NCI-H748 treated with DMSO at 0.1 percent for 48 hours (cell line): ENCODE measurements at regions not wholly inside any gene's neighbourhood (a gene's known extent, or its start where the extent isn't known, plus 50 kb on each side); places are given as distances from the start of the nearest gene placed in this dataset.

ENCODE experiments used
- DNase-seq: peaks from one replicate; lab custom pipeline; 2025; lab: John Stamatoyannopoulos, UW

GRCh38 chr2:133839677-133840076, 271.4 kb upstream of the NCKAP5 start:
- no peak for DNase-seq

GRCh38 chr2:133840761-133841160, 272.5 kb upstream of the NCKAP5 start:
- no peak for DNase-seq

DNA sequence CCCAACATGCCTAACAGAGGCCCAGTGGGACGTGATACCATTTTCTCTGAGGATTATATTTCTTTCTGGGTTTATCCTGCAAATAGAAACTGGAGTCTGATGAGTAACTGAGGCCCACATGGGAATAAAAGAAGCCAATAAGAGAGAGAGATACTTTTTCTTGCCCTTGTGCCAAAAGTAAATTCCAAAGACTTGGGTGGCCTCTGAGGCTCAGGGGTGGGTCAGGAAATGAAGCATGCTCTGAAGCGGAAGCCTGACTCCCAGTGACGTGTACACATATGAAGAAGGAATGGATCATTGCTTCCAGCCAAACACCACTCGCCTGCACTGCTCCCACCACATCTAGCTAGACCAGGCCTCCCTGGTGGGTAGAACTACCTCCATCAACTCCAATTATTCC, 273.6 kb upstream of the NCKAP5 start:
- DNase-seq: no peak

DNA sequence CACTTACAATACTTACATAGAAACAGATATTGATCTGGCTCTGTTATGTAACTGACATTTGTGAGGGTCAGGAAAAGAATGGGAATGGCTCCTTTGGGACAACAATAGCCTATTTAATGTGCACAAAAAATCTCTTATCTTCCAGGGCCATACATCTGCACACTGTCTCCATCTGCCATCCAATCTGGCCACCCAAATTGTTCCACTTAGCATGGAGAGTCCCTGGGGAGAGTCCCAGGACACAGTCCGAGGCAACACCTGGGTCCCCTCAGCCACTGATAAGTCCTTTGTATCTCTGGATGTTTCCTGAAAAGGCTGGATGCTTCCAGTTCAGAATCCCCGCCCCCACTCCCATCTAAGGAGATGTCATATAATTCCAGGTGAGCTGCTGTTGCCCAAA, 274.2 kb upstream of the NCKAP5 start:
- DNase-seq: no peak

DNA sequence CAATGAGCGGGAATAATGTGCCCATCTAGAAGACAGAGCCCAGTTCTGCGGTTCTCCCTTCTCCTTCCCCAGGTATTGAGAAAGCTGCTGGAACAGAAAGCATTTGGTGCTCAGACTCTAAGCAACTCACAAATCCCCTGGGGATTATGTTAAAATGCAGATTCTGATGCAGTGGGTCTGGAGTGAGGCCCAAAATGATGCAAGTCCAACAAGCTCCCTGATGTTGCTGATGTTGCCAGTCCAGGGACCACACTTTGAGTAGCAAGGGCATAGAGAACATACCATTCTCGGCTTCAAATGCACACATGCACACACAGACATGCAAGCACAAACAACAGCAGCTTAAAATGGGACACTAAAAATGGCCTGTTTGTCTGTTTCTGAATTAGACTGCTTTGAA, 274.8 kb upstream of the NCKAP5 start:
- no peak for DNase-seq

- DNase-seq: no peak
Measured at GRCh38 chr2:133843551-133843950, 275.3 kb upstream of the NCKAP5 start.

- peak; percentile 23 for DNase-seq
Measured at GRCh38 chr2:133844214-133844892, 276.1 kb upstream of the NCKAP5 start.

DNA sequence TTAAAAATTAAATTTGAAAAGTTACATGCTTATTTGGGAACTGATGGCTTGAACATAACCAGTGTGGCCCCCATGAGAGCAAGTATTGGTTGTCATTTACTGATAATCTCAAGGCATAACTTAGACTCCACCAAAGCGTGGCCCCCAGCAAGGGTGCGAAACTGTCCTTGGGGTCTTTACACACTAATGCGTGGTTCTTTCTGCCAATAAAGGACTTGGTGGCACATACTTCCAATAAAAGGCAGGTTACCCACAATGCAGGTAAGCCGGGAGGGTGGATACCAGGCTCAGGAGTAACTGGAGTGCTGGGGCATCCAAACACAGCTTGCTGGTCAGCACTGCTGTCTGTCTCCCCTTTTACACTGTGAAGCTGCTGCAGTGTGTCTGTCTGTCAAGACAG, 278.2 kb upstream of the NCKAP5 start:
- DNase-seq: no peak

DNA sequence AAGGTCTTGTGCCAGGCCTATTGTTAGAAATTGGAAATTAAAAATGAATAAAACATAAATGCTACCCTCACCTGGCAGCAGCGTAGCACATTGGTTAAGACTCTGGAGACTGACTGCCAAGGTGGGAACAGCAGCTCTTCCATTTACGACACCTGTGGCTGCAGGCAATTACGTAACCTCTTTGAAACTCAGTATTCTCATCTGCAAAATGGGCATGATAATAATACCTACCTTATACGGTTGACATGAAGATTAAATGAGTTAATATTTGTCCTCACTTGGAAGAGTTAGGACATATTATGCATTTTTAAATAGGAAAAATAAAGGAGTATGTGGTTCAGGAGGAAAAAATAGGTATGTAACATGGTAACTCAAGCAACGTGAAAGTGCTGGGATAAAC, 279.3 kb upstream of the NCKAP5 start:
- no peak for DNase-seq

DNA sequence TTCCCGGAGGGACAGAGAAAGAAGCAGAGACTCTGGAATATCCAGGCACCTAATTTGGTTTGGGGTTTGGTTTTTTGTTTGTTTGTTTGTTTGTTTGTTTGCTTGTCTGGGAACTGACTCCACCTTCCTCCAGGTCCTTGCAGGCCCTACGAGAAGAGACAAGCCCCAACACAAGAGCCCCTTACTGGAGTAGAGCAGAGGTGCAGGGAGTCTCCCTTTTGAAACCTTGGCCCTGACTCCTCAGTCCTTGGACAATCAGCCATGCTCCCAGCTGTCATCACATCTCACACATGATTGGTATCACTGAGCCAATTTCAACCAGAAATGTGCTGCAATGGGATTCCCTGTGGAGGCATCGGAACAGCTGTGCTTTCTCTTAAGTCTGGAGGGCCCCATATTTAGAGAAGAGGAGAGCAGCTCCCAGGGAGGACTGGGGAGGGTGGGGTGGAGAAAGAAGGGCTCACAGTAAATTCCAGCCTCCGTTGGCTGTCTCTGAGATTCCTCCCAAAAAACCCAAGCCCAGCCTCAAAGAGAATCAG, 279.9 kb upstream of the NCKAP5 start:
- DNase-seq: no peak

DNA sequence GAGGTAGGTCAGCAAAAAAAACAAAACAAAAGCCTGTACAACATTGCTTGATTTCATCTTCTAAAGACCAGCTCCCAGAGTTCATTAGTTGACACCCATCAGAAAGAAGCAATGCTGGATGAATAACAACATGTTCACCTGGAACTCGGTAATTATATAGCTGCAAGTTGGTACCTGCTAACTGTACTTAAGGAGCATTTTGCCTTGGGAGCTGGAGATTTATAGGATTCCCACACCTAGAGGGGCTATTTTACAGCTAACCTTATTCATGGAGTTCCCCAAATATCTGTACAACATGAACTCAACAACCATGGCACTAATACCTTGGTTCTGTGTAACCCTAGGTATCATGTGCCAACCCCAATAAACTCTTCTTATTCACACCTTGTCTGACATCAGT, 281.1 kb upstream of the NCKAP5 start:
- no peak for DNase-seq

GRCh38 chr2:133854603-133855200, 286.4 kb upstream of the NCKAP5 start:
- no peak for DNase-seq

GRCh38 chr2:133855526-133855925, 287.3 kb upstream of the NCKAP5 start:
- no peak for DNase-seq

DNA sequence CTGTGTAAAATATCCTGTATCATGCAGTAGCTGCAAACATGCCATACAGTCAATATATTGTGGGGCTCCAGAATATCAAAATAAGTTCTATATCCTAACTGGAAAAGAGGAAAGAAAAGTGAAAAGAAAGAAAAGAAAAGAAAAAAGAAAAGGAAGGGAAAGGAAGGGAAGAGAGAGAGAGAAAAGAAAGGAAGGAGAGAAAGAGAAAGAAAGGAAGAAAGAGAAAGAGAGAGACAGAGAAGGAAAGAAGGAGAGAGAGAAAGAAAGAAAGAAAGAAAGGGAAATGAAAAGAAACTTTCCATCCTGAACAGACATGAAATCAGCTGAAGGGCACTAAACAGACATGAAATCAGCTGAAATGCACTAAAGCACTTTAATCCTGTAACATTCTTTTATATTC, 288.4 kb upstream of the NCKAP5 start:
- no peak for DNase-seq

DNA sequence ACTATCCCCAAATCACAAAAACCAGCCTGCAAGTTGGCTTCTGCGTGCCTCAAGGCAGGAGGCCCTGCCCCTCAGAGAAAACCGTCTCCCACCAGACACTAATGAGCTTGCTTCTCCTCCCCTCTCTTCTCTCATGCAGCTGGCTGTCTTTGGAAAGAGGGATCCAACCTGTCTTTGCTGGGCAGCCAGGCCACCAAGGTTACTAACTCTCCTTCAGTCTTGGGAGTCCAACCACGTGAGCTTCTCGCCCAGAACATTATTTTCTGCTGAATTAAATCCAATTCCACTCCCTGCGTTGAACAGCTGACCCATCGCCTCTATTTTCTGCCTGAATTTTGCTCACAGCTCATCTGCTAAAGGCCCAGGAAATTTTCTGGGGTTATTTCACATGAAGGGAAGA, 291.3 kb upstream of the NCKAP5 start:
- DNase-seq: no peak

GRCh38 chr2:133862400-133862977, 294.2 kb upstream of the NCKAP5 start:
- no peak for DNase-seq

GRCh38 chr2:133863106-133863800, 295.0 kb upstream of the NCKAP5 start:
- no peak for DNase-seq

DNA sequence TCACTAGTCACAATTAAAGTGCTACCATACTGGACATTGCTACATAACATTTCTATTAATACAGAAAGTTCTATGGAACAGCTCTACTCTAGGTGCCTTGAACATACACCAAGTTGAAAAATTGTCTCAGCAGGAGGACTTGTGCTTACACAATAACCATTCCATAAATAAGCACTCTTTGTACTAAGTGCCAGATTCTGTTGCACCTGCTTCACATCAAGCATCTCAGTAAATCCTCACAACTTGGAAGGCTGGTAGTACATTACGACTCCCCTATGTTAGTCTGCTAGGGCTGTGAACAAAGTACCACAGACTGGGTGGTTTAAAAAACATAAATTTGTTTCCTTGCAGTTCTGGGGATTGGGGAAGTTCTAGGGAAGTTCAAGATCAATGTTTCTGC, 296.9 kb upstream of the NCKAP5 start:
- no peak for DNase-seq

DNA sequence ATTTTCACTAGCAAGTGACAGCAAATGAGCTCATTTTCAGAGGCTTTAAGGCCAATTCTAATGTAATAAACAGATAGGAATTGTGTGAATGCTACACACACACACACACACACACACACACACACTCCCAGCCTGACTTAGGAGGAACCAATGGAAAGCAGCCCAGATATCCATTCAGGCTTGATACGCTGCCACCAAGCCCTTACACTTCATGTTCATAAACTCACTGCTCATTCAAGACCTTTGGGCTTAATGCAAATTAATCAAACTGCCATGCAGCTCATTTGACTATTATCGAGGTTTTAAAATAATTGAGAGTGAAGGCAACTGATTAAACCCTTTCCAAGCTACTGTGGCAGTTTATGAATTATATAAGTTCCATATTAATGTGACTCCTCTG, 298.9 kb upstream of the NCKAP5 start:
- DNase-seq: no peak

GRCh38 chr2:133871545-133872209, 303.4 kb upstream of the NCKAP5 start:
- no peak for DNase-seq

GRCh38 chr2:133878326-133878725, 310.1 kb upstream of the NCKAP5 start:
- no peak for DNase-seq

DNA sequence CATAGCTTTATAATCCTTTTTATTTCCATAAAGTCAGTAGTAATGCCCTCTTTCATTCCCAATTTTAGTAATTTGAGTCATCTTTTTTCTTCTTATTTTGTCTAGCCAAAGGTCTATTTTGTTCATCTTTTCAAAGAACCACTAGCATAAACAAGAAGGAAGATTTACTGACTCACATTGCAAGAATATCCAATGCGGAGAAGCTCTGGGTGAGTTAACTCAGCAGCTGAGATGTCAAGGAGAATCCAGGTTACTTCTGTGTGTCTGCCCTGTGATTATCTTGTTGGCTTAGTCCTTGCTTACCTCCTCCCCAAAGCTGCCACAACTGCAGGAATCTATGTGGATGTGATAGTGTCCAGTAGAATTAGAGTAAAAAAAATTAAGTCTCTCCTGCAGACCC, 311.4 kb upstream of the NCKAP5 start:
- no peak for DNase-seq
